ENCODE measurements at regions not wholly inside any gene's neighbourhood (a gene's known extent, or its start where the extent isn't known, plus 50 kb on each side); places are given as distances from the start of the nearest gene placed in this dataset.

GRCh38 chr12:125292700-125293099 is 227.5 kb downstream of the AACS start:
- Histone ChIP-seq H3K9me3 (ENCODE audit: control insufficient read depth in 4 of 4, insufficient read depth in 3 of 4, low read length in 3 of 4) (peaks cover 0 to 9% (median 1%) of the 10 kb centered on the region in 4 donors), H3K36me3 (ENCODE audit: control insufficient read depth in 4 of 4, insufficient read depth in 4 of 4, low read length in 4 of 4) (no peaks in the 10 kb centered on the region), H3K4me1 (ENCODE audit: control insufficient read depth in 5 of 5, insufficient read depth in 5 of 5, low read length in 5 of 5) (no peaks in the 10 kb centered on the region), H3K27me3 (ENCODE audit: control insufficient read depth in 3 of 3, insufficient read depth in 3 of 3, low read length in 2 of 3) (peaks cover 0 to 6% (median 0%) of the 10 kb centered on the region in 3 donors), H3K4me3 (no peak overlapping the region), H3K9ac (ENCODE audit: insufficient read depth in 1 of 2, low read length in 2 of 2) (no peak overlapping the region), H3K27ac (ENCODE audit: low read depth in 1 of 2, low read length in 1 of 2) (no peak overlapping the region)
- TF ChIP-seq, protein P1, sequence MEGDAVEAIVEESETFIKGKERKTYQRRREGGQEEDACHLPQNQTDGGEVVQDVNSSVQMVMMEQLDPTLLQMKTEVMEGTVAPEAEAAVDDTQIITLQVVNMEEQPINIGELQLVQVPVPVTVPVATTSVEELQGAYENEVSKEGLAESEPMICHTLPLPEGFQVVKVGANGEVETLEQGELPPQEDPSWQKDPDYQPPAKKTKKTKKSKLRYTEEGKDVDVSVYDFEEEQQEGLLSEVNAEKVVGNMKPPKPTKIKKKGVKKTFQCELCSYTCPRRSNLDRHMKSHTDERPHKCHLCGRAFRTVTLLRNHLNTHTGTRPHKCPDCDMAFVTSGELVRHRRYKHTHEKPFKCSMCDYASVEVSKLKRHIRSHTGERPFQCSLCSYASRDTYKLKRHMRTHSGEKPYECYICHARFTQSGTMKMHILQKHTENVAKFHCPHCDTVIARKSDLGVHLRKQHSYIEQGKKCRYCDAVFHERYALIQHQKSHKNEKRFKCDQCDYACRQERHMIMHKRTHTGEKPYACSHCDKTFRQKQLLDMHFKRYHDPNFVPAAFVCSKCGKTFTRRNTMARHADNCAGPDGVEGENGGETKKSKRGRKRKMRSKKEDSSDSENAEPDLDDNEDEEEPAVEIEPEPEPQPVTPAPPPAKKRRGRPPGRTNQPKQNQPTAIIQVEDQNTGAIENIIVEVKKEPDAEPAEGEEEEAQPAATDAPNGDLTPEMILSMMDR (IDR thresholded peaks at IDR 0.05; ENCODE audit: control extremely low read depth, extremely low read depth) = no peak
- 86 to 93% methylated on average over 3 of the region's 3 CpGs for WGBS, 2 donors
- DNase-seq (no peak), ATAC-seq (ENCODE audit: insufficient read depth, low FRiP score) (no peak)

- H3K4me1 ChIP-seq (ENCODE audit: control insufficient read depth in 5 of 5, insufficient read depth in 5 of 5, low read length in 5 of 5) = no peaks in the 10 kb centered on the region
- H3K27me3 ChIP-seq (ENCODE audit: control insufficient read depth in 3 of 3, insufficient read depth in 3 of 3, low read length in 2 of 3) = peaks cover 0 to 4% (median 0%) of the 10 kb centered on the region in 3 donors
- H3K36me3 ChIP-seq (ENCODE audit: control insufficient read depth in 4 of 4, insufficient read depth in 4 of 4, low read length in 4 of 4) = no peaks in the 10 kb centered on the region
- H3K27ac ChIP-seq (ENCODE audit: low read depth in 1 of 2, low read length in 1 of 2) = no peak overlapping the region
- no peak for ATAC-seq (ENCODE audit: insufficient read depth, low FRiP score)
- no peak overlapping the region for H3K9ac ChIP-seq (ENCODE audit: insufficient read depth in 1 of 2, low read length in 2 of 2)
- no peak overlapping the region for H3K4me3 ChIP-seq
- H3K9me3 ChIP-seq (ENCODE audit: control insufficient read depth in 4 of 4, insufficient read depth in 3 of 4, low read length in 3 of 4) = peaks cover 0 to 5% (median 1%) of the 10 kb centered on the region in 4 donors
- 86 to 90% methylated on average over 5 of the region's 5 CpGs for WGBS, 2 donors
- DNase-seq = no peak
- TF ChIP-seq, protein P1 (IDR thresholded peaks at IDR 0.05; ENCODE audit: control extremely low read depth, extremely low read depth) = no peak
Measured at GRCh38 chr12:125295550-125295949, 230.3 kb downstream of the AACS start.

DNA sequence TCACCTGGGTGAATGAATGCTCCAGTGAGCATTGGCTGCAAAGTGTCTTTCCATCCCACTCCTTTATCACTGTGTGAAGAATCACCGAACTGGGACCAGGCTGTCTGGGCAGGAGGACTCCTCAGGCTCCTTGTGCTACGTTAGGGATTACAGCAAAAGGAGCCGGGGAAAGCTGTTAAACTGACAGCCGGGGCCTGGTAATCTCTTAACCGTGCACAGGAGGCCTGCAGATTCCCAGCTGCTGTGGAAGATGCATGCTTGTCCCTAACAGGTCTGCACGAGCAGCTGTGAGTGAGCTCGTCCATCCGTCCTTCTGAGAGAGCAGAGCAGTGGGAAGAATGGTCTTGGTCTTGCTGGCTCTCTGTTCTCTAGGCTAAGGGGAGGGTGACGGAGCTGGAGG is 231.5 kb downstream of the AACS start:
- no peak for ATAC-seq (ENCODE audit: insufficient read depth, low FRiP score)
- H3K36me3 ChIP-seq (ENCODE audit: control insufficient read depth in 4 of 4, insufficient read depth in 4 of 4, low read length in 4 of 4) = no peaks in the 10 kb centered on the region
- no peak overlapping the region for H3K4me3 ChIP-seq
- peaks cover 0 to 4% (median 0%) of the 10 kb centered on the region in 3 donors for H3K27me3 ChIP-seq (ENCODE audit: control insufficient read depth in 3 of 3, insufficient read depth in 3 of 3, low read length in 2 of 3)
- TF ChIP-seq, protein P1 (IDR thresholded peaks at IDR 0.05; ENCODE audit: control extremely low read depth, extremely low read depth) = no peak
- 52 to 68% methylated on average over 9 of the region's 9 CpGs for WGBS, 2 donors
- no peaks in the 10 kb centered on the region for H3K4me1 ChIP-seq (ENCODE audit: control insufficient read depth in 5 of 5, insufficient read depth in 5 of 5, low read length in 5 of 5)
- DNase-seq = no peak
- H3K27ac ChIP-seq (ENCODE audit: low read depth in 1 of 2, low read length in 1 of 2) = no peak overlapping the region
- no peak overlapping the region for H3K9ac ChIP-seq (ENCODE audit: insufficient read depth in 1 of 2, low read length in 2 of 2)
- peaks cover 0 to 5% (median 1%) of the 10 kb centered on the region in 4 donors for H3K9me3 ChIP-seq (ENCODE audit: control insufficient read depth in 4 of 4, insufficient read depth in 3 of 4, low read length in 3 of 4)

DNA sequence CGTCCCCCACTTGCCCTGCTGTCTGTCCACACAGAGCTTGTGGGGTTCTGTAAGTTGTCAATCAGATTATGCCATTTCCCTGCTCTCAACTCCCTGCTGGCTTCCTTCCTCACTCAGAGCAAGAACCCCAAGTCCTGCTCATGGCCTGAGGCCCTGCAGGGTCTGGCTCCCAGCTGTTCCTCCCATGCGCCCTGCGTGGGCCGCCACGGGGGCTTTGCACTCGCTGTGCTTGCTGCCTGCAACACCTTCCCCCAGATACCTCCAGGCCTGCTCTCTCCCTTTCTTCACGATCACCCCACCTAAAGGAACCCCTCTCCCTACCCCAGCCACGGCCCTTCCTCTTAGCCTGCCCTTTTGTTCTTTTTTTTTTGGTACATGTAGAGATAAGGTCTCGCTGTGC is 234.6 kb downstream of the AACS start:
- Histone ChIP-seq H3K27ac (ENCODE audit: low read depth in 1 of 2, low read length in 1 of 2) (no peak overlapping the region), H3K4me1 (ENCODE audit: control insufficient read depth in 5 of 5, insufficient read depth in 5 of 5, low read length in 5 of 5) (no peaks in the 10 kb centered on the region), H3K9me3 (ENCODE audit: control insufficient read depth in 4 of 4, insufficient read depth in 3 of 4, low read length in 3 of 4) (peaks cover 0 to 2% (median 0%) of the 10 kb centered on the region in 4 donors), H3K9ac (ENCODE audit: insufficient read depth in 1 of 2, low read length in 2 of 2) (no peak overlapping the region), H3K36me3 (ENCODE audit: control insufficient read depth in 4 of 4, insufficient read depth in 4 of 4, low read length in 4 of 4) (no peaks in the 10 kb centered on the region), H3K4me3 (no peak overlapping the region), H3K27me3 (ENCODE audit: control insufficient read depth in 3 of 3, insufficient read depth in 3 of 3, low read length in 2 of 3) (peaks cover 0 to 4% (median 0%) of the 10 kb centered on the region in 3 donors)
- DNase-seq (no peak), ATAC-seq (ENCODE audit: insufficient read depth, low FRiP score) (no peak)
- TF ChIP-seq, protein P1 (IDR thresholded peaks at IDR 0.05; ENCODE audit: control extremely low read depth, extremely low read depth) = no peak
- WGBS, 2 donors = 77 to 81% methylated on average over 9 of the region's 9 CpGs
